OCI-LY7 (cell line): ENCODE measurements at regions not wholly inside any gene's neighbourhood (a gene's known extent, or its start where the extent isn't known, plus 50 kb on each side); places are given as distances from the start of the nearest gene placed in this dataset.

Experiments
- BruUV-seq: library from RNA; stranded (reverse); fragments of 400-500 nt; replicated peaks from 2 replicates; lab custom pipeline; 2021; lab: Mats Ljungman, UMichigan
- CTCF ChIA-PET: fragments of 300-600 bp; sonication (Branson Sonifier 250); formaldehyde crosslinking; loops from one replicate; lab custom pipeline; 2022; ENCODE audit warnings: antibody characterized with exemption; ENCODE audit not compliant: unreplicated experiment; lab: Charles Lee
- POLR2A ChIA-PET: fragments of 300-600 bp; sonication (Branson Sonifier 250); formaldehyde crosslinking; loops from one replicate; lab custom pipeline; 2022; ENCODE audit warnings: antibody characterized with exemption; lab: Charles Lee
- DNase-seq: peaks from one replicate; pipeline ENCODE4 v3.0.0-alpha.2; 2015; ENCODE audit warnings: low spot score
- H2AFZ ChIP-seq: fragments of 200-600 bp; sonication (generic), shearing (Covaris generic); 2 replicates; pipeline ENCODE4 v1.6.1; 2014; ENCODE audit warnings: mild to moderate bottlenecking, antibody characterized with exemption, low read length, moderate library complexity
- H3K27ac ChIP-seq: fragments of 200-600 bp; sonication (generic); 2 replicates; pipeline ENCODE4 v1.5.1; 2014; ENCODE audit warnings: mixed run types, low read depth, mild to moderate bottlenecking, moderate library complexity, low read length, inconsistent platforms; ENCODE audit not compliant: poor library complexity, severe bottlenecking
- H3K36me3 ChIP-seq: fragments of 200-600 bp; sonication (generic); 2 replicates; pipeline ENCODE4 v1.6.1; 2014; ENCODE audit warnings: mild to moderate bottlenecking, antibody characterized with exemption, low read length, moderate library complexity, mixed read lengths; ENCODE audit not compliant: insufficient read depth
- H3K4me1 ChIP-seq: fragments of 200-600 bp; sonication (generic); 2 replicates; pipeline ENCODE4 v1.5.1; 2014; ENCODE audit warnings: mild to moderate bottlenecking, low read length; ENCODE audit not compliant: insufficient read depth, poor library complexity, severe bottlenecking
- H3K4me2 ChIP-seq: fragments of 200-600 bp; sonication (generic); 2 replicates; pipeline ENCODE4 v1.6.1; 2014; ENCODE audit warnings: mild to moderate bottlenecking, low read length
- H3K4me3 ChIP-seq: fragments of 200-600 bp; sonication (generic); 2 replicates; pipeline ENCODE4 v1.5.1; 2014; ENCODE audit warnings: mild to moderate bottlenecking, low read depth, low read length; ENCODE audit not compliant: poor library complexity, severe bottlenecking
- H3K79me2 ChIP-seq: fragments of 200-600 bp; sonication (generic); 2 replicates; pipeline ENCODE4 v1.6.1; 2016; ENCODE audit warnings: low read depth, mild to moderate bottlenecking, low read length, moderate library complexity, mixed read lengths; ENCODE audit not compliant: insufficient read depth
- H3K9me2 ChIP-seq: fragments of 200-600 bp; sonication (generic); 2 replicates; pipeline ENCODE4 v1.6.1; 2016; ENCODE audit warnings: mild to moderate bottlenecking, low read length, mixed read lengths; ENCODE audit not compliant: insufficient read depth
- H3K9me3 ChIP-seq: fragments of 200-600 bp; sonication (generic); 2 replicates; pipeline ENCODE4 v1.6.1; 2014; ENCODE audit warnings: mild to moderate bottlenecking, mixed run types, low read length, mixed read lengths
- H4K20me1 ChIP-seq: fragments of 200-600 bp; sonication (generic); 2 replicates; pipeline ENCODE4 v1.6.1; 2014; ENCODE audit warnings: mild to moderate bottlenecking, antibody characterized with exemption, low read length, moderate library complexity, mixed read lengths; ENCODE audit not compliant: insufficient read depth
- CTCF ChIP-seq: fragments of 200-600 bp; sonication (generic); conservative IDR thresholded peaks from 2 replicates; pipeline ENCODE4 v1.5.1; 2014; ENCODE audit warnings: mild to moderate bottlenecking, antibody characterized with exemption, low read length, moderate library complexity, mixed read lengths
- EZH2phosphoT487 ChIP-seq: fragments of 200-600 bp; sonication (generic); IDR thresholded peaks from 2 replicates; pipeline ENCODE4 v1.6.1; 2018; ENCODE audit warnings: low read depth, borderline replicate concordance, mild to moderate bottlenecking, mixed run types, antibody characterized with exemption, low read length, moderate library complexity, mixed read lengths
- intact Hi-C: fragments of 100-400 bp; cut with micrococcal nuclease; formaldehyde crosslinking; loops from one replicate; pipeline ENCODE4 v1.10.0; 2022; ENCODE audit not compliant: unreplicated experiment

GRCh38 chr18:26721854-26722564 is 143.5 kb downstream of the AQP4 start:
- no peaks in the 10 kb centered on the region for H3K36me3 ChIP-seq
- no peaks in the 10 kb centered on the region for H4K20me1 ChIP-seq
- no peak overlapping the region for H3K27ac ChIP-seq
- intact Hi-C loops: no loop called here
- BruUV-seq: no TSS peak
- DNase-seq: no peak
- no peaks in the 10 kb centered on the region for H3K9me2 ChIP-seq
- TF ChIP-seq CTCF (no peak), EZH2phosphoT487 (no peak)
- H2AFZ ChIP-seq: no peak overlapping the region
- no peak overlapping the region for H3K4me2 ChIP-seq
- POLR2A ChIA-PET: interaction anchor here (0.6 to 1.2 kb wide), 3 partner anchors 9 to 365 kb away, joined by 3 to 5 read pairs (median 3); no protein-coding TSS in a partner anchor
- no peaks in the 10 kb centered on the region for H3K9me3 ChIP-seq
- H3K4me1 ChIP-seq: no peaks in the 10 kb centered on the region
- CTCF ChIA-PET: no interaction called here
- H3K79me2 ChIP-seq: no peaks in the 10 kb centered on the region
- H3K4me3 ChIP-seq: no peak overlapping the region

- ChIA-PET POLR2A (no interaction called here), CTCF (no interaction called here)
- intact Hi-C loops: no loop called here
- H3K9me3 ChIP-seq: no peaks in the 10 kb centered on the region
- no peak overlapping the region for H2AFZ ChIP-seq
- TF ChIP-seq EZH2phosphoT487 (no peak), CTCF (no peak)
- no peaks in the 10 kb centered on the region for H3K4me1 ChIP-seq
- H3K27ac ChIP-seq: no peak overlapping the region
- no peaks in the 10 kb centered on the region for H3K9me2 ChIP-seq
- no peaks in the 10 kb centered on the region for H4K20me1 ChIP-seq
- no peaks in the 10 kb centered on the region for H3K36me3 ChIP-seq
- no peak overlapping the region for H3K4me3 ChIP-seq
- no peaks in the 10 kb centered on the region for H3K79me2 ChIP-seq
- no peak overlapping the region for H3K4me2 ChIP-seq
- no peak for DNase-seq
- no TSS peak for BruUV-seq
Observed at GRCh38 chr18:26719896-26720295, 145.6 kb downstream of the AQP4 start.

- Histone ChIP-seq H3K4me1 (no peaks in the 10 kb centered on the region), H3K9me2 (no peaks in the 10 kb centered on the region), H3K36me3 (no peaks in the 10 kb centered on the region), H3K27ac (no peak overlapping the region), H2AFZ (no peak overlapping the region), H3K4me2 (no peak overlapping the region), H3K79me2 (no peaks in the 10 kb centered on the region), H3K4me3 (no peak overlapping the region), H4K20me1 (no peaks in the 10 kb centered on the region), H3K9me3 (no peaks in the 10 kb centered on the region)
- ChIA-PET POLR2A (interaction anchor here (0.6 kb wide), 2 partner anchors 61 to 152 kb away, joined by 3 to 4 read pairs; no protein-coding TSS in a partner anchor), CTCF (no interaction called here)
- intact Hi-C loops: no loop called here
- no peak for DNase-seq
- BruUV-seq: no TSS peak
- TF ChIP-seq CTCF (no peak), EZH2phosphoT487 (no peak)
Observed at GRCh38 chr18:26717123-26717719, 148.3 kb downstream of the AQP4 start.
